Endothelial cell of umbilical vein (primary cell): ENCODE measurements at regions not wholly inside any gene's neighbourhood (a gene's known extent, or its start where the extent isn't known, plus 50 kb on each side); places are given as distances from the start of the nearest gene placed in this dataset.

Experiments
- BruUV-seq: library from RNA; stranded (reverse); fragments of 400-500 nt; replicated peaks from 2 replicates; lab custom pipeline; 2021; lab: Mats Ljungman, UMichigan
- CTCF ChIA-PET: fragments of 300-600, 350-600 bp; sonication (Branson Sonifier 250); formaldehyde crosslinking; loops from one replicate; lab custom pipeline; 2021; ENCODE audit warnings: antibody characterized with exemption, inconsistent platforms; lab: Charles Lee
- POLR2A ChIA-PET: fragments of 300-600, 350-600 bp; sonication (Branson Sonifier 250); formaldehyde crosslinking; loops from one replicate; lab custom pipeline; 2021; ENCODE audit warnings: antibody characterized with exemption, inconsistent platforms; lab: Charles Lee
- DNase-seq: peaks from one replicate; pipeline ENCODE4 v3.0.0-alpha.2; 2011; ENCODE audit warnings: low read depth, low spot score
- FAIRE-seq: peaks from 2 replicates; lab custom pipeline; 2011; peaks lifted over from hg19 to GRCh38; lab: Jason Lieb, UNC
- H2AFZ ChIP-seq: 2 replicates; pipeline ENCODE4 v1.6.0; 2012; ENCODE audit warnings: low read depth, low read length, control low read depth, inconsistent platforms
- H3K27ac ChIP-seq: 2 replicates; pipeline ENCODE4 v1.5.1; 2011; ENCODE audit warnings: low read depth, mild to moderate bottlenecking, control low read depth, low read length, moderate library complexity; ENCODE audit not compliant: insufficient read depth
- H3K27me3 ChIP-seq, 2 experiments: 2 replicates each; pipeline versions ENCODE4 v1.6.0 to v1.6.1; 2011; ENCODE audit warnings: low read length in 2 of 2, mixed read lengths in 1 of 2; ENCODE audit not compliant: control insufficient read depth in 2 of 2, insufficient read depth in 2 of 2
- H3K36me3 ChIP-seq, 2 experiments: 2 replicates in 1 of 2; 3 replicates in 1 of 2; pipeline ENCODE4 v1.5.1; 2011; ENCODE audit warnings: low read length in 2 of 2, mild to moderate bottlenecking in 1 of 2, moderate library complexity in 1 of 2; ENCODE audit not compliant: control insufficient read depth in 2 of 2, insufficient read depth in 2 of 2; ENCODE audit errors: extremely low read depth in 1 of 2
- H3K4me1 ChIP-seq: 3 replicates; pipeline ENCODE4 v1.5.1; 2011; ENCODE audit warnings: mild to moderate bottlenecking, low read length; ENCODE audit not compliant: control insufficient read depth, insufficient read depth; ENCODE audit errors: extremely low read depth
- H3K4me2 ChIP-seq: 2 replicates; pipeline ENCODE4 v1.6.1; 2011; ENCODE audit warnings: low read length, control low read depth, mixed read lengths; ENCODE audit not compliant: insufficient read depth
- H3K4me3 ChIP-seq, 3 experiments: fragments of 200-600 bp in 1 of 3; sonication (generic), shearing (Covaris generic) in 1 of 3; replicated peaks in 1 of 3; 2 replicates each; pipeline ENCODE4 v1.5.1; 2011 to 2016; ENCODE audit warnings: control low read depth in 3 of 3, low read length in 3 of 3, mild to moderate bottlenecking in 2 of 3, inconsistent platforms in 1 of 3, low read depth in 1 of 3, moderate library complexity in 1 of 3; ENCODE audit not compliant: insufficient read depth in 1 of 3
- H3K79me2 ChIP-seq: 2 replicates; pipeline ENCODE4 v1.6.0; 2012; ENCODE audit warnings: low read length, inconsistent platforms; ENCODE audit not compliant: control insufficient read depth, insufficient read depth
- H3K9ac ChIP-seq: replicated peaks from 2 replicates; pipeline ENCODE3; 2011; ENCODE audit warnings: low read length, control low read depth; ENCODE audit not compliant: insufficient read depth; ENCODE audit errors: extremely low read depth
- H3K9me1 ChIP-seq: replicated peaks from 3 replicates; pipeline ENCODE4 v1.6.0; 2011; ENCODE audit warnings: mild to moderate bottlenecking, low read length; ENCODE audit not compliant: control insufficient read depth, insufficient read depth; ENCODE audit errors: extremely low read depth
- H3K9me3 ChIP-seq: replicated peaks from 2 replicates; pipeline ENCODE4 v1.5.1; 2012; ENCODE audit warnings: low read length, inconsistent platforms; ENCODE audit not compliant: control insufficient read depth, insufficient read depth
- H4K20me1 ChIP-seq: replicated peaks from 2 replicates; pipeline ENCODE3; 2011; ENCODE audit warnings: mild to moderate bottlenecking, low read length; ENCODE audit not compliant: control insufficient read depth, insufficient read depth; ENCODE audit errors: extremely low read depth
- FOS ChIP-seq: IDR thresholded peaks from 2 replicates; pipeline ENCODE4 v1.6.1; 2011; ENCODE audit warnings: mild to moderate bottlenecking, low read length, moderate library complexity, borderline replicate concordance; ENCODE audit not compliant: insufficient read depth
- MYC ChIP-seq: IDR thresholded peaks from one replicate; pipeline ENCODE4 v1.6.1; 2011; ENCODE audit warnings: mild to moderate bottlenecking, low read depth, low read length
- POLR2A ChIP-seq: IDR thresholded peaks from 2 replicates; pipeline ENCODE4 v1.6.1; 2012; ENCODE audit warnings: low read depth, mild to moderate bottlenecking, control low read depth, low read length
- POLR2AphosphoS5 ChIP-seq: IDR thresholded peaks from 2 replicates; pipeline ENCODE4 v1.6.1; 2012; ENCODE audit warnings: low read depth, mild to moderate bottlenecking, control low read depth, low read length, moderate library complexity; ENCODE audit not compliant: insufficient read depth
- dilution Hi-C: fragments of 300-500 bp; cut with MboI; formaldehyde crosslinking; loops from one replicate; pipeline ENCODE4 v1.15.0; 2019; ENCODE audit warnings: low sequenced_read_pairs; ENCODE audit not compliant: extremely low pct_ligation_motif_present
- intact Hi-C: fragments of 100-400 bp; cut with micrococcal nuclease; formaldehyde crosslinking; loops from one replicate; pipeline ENCODE4 v1.10.0; 2022
- TF ChIP-seq, protein P1 (sequence below): IDR thresholded peaks from 2 replicates; pipeline ENCODE4 v1.6.1; 2011; ENCODE audit not compliant: insufficient read depth, insufficient read length
- TF ChIP-seq, protein P2 (sequence below), 2 donors: IDR thresholded peaks; 1 replicate in 1 of 2; 2 replicates in 1 of 2; pipeline ENCODE4 v1.5.1; 2011; ENCODE audit warnings: low read length in 2 of 2, mild to moderate bottlenecking in 2 of 2, moderate library complexity in 2 of 2, control low read depth in 1 of 2, inconsistent platforms in 1 of 2, low read depth in 1 of 2; ENCODE audit not compliant: insufficient read depth in 1 of 2; ENCODE audit errors: extremely low read depth in 1 of 2

DNA sequence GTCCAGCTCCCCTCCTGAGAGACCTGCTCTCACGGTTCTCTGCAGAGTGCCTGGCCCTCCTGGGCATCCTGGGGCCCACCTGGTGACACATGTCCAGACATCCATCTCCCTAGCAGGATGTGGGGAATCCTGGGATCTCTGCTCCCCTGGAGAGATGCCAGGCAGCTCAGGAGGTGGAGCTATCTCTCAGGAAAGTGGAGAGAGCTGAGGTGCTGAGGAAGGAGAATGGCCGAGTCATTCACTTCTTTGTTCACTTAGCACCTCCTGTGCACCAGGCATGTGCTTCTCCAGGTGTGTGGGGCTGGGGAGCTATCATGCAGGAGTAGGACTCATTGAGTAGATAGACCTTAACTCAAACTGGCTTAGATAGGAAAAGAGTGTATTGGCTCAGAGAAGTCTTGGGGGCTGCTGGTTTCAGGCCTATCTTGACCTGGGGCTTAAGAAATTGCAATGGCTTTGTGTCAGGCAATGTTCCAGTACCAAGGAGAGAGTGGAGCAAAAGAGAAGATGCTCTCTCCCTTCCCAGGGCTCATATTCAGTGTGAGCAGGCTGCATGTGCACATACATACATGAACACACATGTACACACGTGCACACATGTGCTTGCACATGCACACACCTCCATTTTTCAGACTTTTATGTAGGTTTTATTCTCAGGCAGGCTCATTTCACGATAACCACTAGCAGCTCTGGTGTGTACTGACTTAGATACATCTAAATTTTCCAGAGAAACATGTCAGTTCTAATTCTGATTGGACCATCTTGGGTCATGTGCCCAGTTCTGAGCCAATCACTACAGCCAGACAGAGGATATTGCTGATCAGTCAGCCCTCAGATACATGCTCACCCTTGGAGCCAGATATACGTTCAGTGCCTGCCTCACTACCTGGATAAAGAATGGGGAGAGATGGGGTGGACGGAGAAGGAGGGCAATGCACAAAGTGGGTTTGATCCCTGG, 437.6 kb downstream of the PTPRU start:
- H3K36me3 ChIP-seq, result no peaks in the 10 kb centered on the region
- no peak overlapping the region for H3K4me2 ChIP-seq
- no peaks in the 10 kb centered on the region for H3K4me1 ChIP-seq
- ChIA-PET CTCF (interaction anchor here (3.1 kb wide), 1 partner anchor 30 kb away, joined by 10 read pairs; no protein-coding TSS in a partner anchor), POLR2A (no interaction called here)
- BruUV-seq, result no TSS peak
- dilution Hi-C loops, result no loop called here
- no peaks in the 10 kb centered on the region for H3K9me3 ChIP-seq
- H4K20me1 ChIP-seq, result no peaks in the 10 kb centered on the region
- no peaks in the 10 kb centered on the region for H3K27me3 ChIP-seq
- H3K9me1 ChIP-seq, result no peaks in the 10 kb centered on the region
- H2AFZ ChIP-seq, result no peak overlapping the region
- intact Hi-C loops, result no loop called here
- H3K9ac ChIP-seq, result no peak overlapping the region
- no peak for DNase-seq
- TF ChIP-seq, protein P1, sequence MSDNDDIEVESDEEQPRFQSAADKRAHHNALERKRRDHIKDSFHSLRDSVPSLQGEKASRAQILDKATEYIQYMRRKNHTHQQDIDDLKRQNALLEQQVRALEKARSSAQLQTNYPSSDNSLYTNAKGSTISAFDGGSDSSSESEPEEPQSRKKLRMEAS, result peak; percentile 27
- no peak for TF ChIP-seq MYC
- no peaks in the 10 kb centered on the region for H3K79me2 ChIP-seq
- H3K4me3 ChIP-seq, result no peak overlapping the region
- H3K27ac ChIP-seq, result no peak overlapping the region
- FAIRE-seq, result no peak

DNA sequence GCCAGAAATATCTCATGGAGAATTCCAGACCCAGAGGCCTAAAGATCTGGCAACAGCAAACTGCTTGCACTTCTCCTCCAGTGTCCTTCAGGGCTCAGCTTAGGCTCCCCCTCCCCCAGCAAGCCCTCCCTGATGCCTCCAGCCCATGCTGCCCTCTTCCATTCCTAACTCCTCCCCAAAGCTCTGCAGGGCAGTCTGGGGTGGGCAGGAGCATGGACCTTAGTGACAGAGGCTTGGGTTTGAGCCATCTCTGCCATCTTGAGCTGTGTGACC, 436.8 kb downstream of the PTPRU start:
- no peaks in the 10 kb centered on the region for H4K20me1 ChIP-seq
- ChIA-PET POLR2A (no interaction called here), CTCF (interaction anchor here (3.1 kb wide), 1 partner anchor 30 kb away, joined by 10 read pairs; no protein-coding TSS in a partner anchor)
- no peak overlapping the region for H3K4me2 ChIP-seq
- no peaks in the 10 kb centered on the region for H3K27me3 ChIP-seq
- no TSS peak for BruUV-seq
- H3K9me1 ChIP-seq, result no peaks in the 10 kb centered on the region
- dilution Hi-C loops (no loop called here), intact Hi-C loops (no loop called here)
- no peak for DNase-seq
- no peak for FAIRE-seq
- H3K27ac ChIP-seq, result no peak overlapping the region
- H3K4me1 ChIP-seq, result no peaks in the 10 kb centered on the region
- H2AFZ ChIP-seq, result no peak overlapping the region
- no peak overlapping the region for H3K4me3 ChIP-seq
- H3K9me3 ChIP-seq, result no peaks in the 10 kb centered on the region
- no peak overlapping the region for H3K9ac ChIP-seq
- no peaks in the 10 kb centered on the region for H3K79me2 ChIP-seq
- TF ChIP-seq POLR2AphosphoS5 (no peak), POLR2A (no peak), FOS (no peak), MYC (no peak)
- TF ChIP-seq, protein P2, sequence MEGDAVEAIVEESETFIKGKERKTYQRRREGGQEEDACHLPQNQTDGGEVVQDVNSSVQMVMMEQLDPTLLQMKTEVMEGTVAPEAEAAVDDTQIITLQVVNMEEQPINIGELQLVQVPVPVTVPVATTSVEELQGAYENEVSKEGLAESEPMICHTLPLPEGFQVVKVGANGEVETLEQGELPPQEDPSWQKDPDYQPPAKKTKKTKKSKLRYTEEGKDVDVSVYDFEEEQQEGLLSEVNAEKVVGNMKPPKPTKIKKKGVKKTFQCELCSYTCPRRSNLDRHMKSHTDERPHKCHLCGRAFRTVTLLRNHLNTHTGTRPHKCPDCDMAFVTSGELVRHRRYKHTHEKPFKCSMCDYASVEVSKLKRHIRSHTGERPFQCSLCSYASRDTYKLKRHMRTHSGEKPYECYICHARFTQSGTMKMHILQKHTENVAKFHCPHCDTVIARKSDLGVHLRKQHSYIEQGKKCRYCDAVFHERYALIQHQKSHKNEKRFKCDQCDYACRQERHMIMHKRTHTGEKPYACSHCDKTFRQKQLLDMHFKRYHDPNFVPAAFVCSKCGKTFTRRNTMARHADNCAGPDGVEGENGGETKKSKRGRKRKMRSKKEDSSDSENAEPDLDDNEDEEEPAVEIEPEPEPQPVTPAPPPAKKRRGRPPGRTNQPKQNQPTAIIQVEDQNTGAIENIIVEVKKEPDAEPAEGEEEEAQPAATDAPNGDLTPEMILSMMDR (IDR thresholded peaks at IDR 0.05; ENCODE audit: extremely low read depth in 1 of 2, insufficient read depth in 1 of 2, low read depth in 1 of 2, low read length in 2 of 2), result no peak
- H3K36me3 ChIP-seq, result no peaks in the 10 kb centered on the region
